ENCODE measurements at regions not wholly inside any gene's neighbourhood (a gene's known extent, or its start where the extent isn't known, plus 50 kb on each side); places are given as distances from the start of the nearest gene placed in this dataset.

- intact Hi-C loops (cut with micrococcal nuclease): no loop called here
- H3K9ac ChIP-seq (ENCODE audit: low read length): no peak overlapping the region
- ATAC-seq (no peak), DNase-seq (ENCODE audit: low read depth, low spot score) (no peak)
- no TSS peak for BruUV-seq (replicated peaks)
- H2AFZ ChIP-seq (ENCODE audit: low read depth, low read length, poor library complexity, severe bottlenecking): no peak overlapping the region
- no peaks in the 10 kb centered on the region for H3K9me3 ChIP-seq (ENCODE audit: control insufficient read depth in 1 of 2, insufficient read depth in 1 of 2, low read depth in 1 of 2, low read length in 2 of 2)
- H3K27me3 ChIP-seq (ENCODE audit: insufficient read depth, low read length): no peaks in the 10 kb centered on the region
- TF ChIP-seq ZFX (IDR thresholded peaks at IDR 0.05) (no peak), SIN3A (IDR thresholded peaks at IDR 0.05; ENCODE audit: low read depth) (no peak), FOSL1 (IDR thresholded peaks at IDR 0.05; ENCODE audit: low read depth) (no peak), EGR1 (IDR thresholded peaks at IDR 0.05; ENCODE audit: low read depth) (no peak), ELF1 (IDR thresholded peaks at IDR 0.05; ENCODE audit: borderline replicate concordance, low read depth) (no peak), MAX (IDR thresholded peaks at IDR 0.05) (no peak), TCF7L2 (IDR thresholded peaks at IDR 0.05; ENCODE audit: borderline replicate concordance, extremely low read depth, insufficient read depth, insufficient read length) (no peak)
- TF ChIP-seq, protein P1, sequence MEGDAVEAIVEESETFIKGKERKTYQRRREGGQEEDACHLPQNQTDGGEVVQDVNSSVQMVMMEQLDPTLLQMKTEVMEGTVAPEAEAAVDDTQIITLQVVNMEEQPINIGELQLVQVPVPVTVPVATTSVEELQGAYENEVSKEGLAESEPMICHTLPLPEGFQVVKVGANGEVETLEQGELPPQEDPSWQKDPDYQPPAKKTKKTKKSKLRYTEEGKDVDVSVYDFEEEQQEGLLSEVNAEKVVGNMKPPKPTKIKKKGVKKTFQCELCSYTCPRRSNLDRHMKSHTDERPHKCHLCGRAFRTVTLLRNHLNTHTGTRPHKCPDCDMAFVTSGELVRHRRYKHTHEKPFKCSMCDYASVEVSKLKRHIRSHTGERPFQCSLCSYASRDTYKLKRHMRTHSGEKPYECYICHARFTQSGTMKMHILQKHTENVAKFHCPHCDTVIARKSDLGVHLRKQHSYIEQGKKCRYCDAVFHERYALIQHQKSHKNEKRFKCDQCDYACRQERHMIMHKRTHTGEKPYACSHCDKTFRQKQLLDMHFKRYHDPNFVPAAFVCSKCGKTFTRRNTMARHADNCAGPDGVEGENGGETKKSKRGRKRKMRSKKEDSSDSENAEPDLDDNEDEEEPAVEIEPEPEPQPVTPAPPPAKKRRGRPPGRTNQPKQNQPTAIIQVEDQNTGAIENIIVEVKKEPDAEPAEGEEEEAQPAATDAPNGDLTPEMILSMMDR (IDR thresholded peaks at IDR 0.05 in 2 of 3, conservative IDR thresholded peaks at IDR 0.05 in 1 of 3; ENCODE audit: borderline replicate concordance in 1 of 3, insufficient read depth in 1 of 3, low read depth in 2 of 3, low read length in 2 of 3): no peak
- TF ChIP-seq, protein P2, sequence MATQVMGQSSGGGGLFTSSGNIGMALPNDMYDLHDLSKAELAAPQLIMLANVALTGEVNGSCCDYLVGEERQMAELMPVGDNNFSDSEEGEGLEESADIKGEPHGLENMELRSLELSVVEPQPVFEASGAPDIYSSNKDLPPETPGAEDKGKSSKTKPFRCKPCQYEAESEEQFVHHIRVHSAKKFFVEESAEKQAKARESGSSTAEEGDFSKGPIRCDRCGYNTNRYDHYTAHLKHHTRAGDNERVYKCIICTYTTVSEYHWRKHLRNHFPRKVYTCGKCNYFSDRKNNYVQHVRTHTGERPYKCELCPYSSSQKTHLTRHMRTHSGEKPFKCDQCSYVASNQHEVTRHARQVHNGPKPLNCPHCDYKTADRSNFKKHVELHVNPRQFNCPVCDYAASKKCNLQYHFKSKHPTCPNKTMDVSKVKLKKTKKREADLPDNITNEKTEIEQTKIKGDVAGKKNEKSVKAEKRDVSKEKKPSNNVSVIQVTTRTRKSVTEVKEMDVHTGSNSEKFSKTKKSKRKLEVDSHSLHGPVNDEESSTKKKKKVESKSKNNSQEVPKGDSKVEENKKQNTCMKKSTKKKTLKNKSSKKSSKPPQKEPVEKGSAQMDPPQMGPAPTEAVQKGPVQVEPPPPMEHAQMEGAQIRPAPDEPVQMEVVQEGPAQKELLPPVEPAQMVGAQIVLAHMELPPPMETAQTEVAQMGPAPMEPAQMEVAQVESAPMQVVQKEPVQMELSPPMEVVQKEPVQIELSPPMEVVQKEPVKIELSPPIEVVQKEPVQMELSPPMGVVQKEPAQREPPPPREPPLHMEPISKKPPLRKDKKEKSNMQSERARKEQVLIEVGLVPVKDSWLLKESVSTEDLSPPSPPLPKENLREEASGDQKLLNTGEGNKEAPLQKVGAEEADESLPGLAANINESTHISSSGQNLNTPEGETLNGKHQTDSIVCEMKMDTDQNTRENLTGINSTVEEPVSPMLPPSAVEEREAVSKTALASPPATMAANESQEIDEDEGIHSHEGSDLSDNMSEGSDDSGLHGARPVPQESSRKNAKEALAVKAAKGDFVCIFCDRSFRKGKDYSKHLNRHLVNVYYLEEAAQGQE (IDR thresholded peaks at IDR 0.05; ENCODE audit: low read depth): no peak
- no peak overlapping the region for H3K27ac ChIP-seq (ENCODE audit: low read depth, low read length)
- H4K20me1 ChIP-seq (ENCODE audit: insufficient read depth): no peaks in the 10 kb centered on the region
- H3K36me3 ChIP-seq (ENCODE audit: control insufficient read depth in 1 of 2, insufficient read depth in 2 of 2, low read length in 2 of 2): no peaks in the 10 kb centered on the region
- no peak overlapping the region for H3K4me2 ChIP-seq (ENCODE audit: low read length)
- no peak overlapping the region for H3K4me3 ChIP-seq (replicated peaks in 1 of 2; ENCODE audit: low read depth in 1 of 2, low read length in 2 of 2)
- no peaks in the 10 kb centered on the region for H3K79me2 ChIP-seq (ENCODE audit: insufficient read depth, low read length)
- ChIA-PET POLR2A (no interaction called here), RAD21 (ENCODE audit: low non-redundant PET in 1 of 2, low total read pairs in 2 of 2, uncharacterized antibody in 2 of 2, unreplicated experiment in 2 of 2) (no interaction called here), CTCF (no interaction called here)
- no peaks in the 10 kb centered on the region for H3K9me2 ChIP-seq (ENCODE audit: insufficient read depth)
- H3K4me1 ChIP-seq (ENCODE audit: control insufficient read depth in 1 of 2, insufficient read depth in 2 of 2, low read length in 2 of 2): no peaks in the 10 kb centered on the region
Measured at GRCh38 chr2:145169285-145169684, 649.4 kb upstream of the ZEB2 start.
